Activated CD4-positive, alpha-beta T cell treated with anti-CD3 and anti-CD28 coated beads for 24 hours (primary cell): ENCODE measurements at regions not wholly inside any gene's neighbourhood (a gene's known extent, or its start where the extent isn't known, plus 50 kb on each side); places are given as distances from the start of the nearest gene placed in this dataset.

Source experiments
- DNase-seq, 2 donors: peaks; one replicate each; pipeline ENCODE4 v3.0.0-alpha.2; 2020; ENCODE audit warnings: low read depth in 2 of 2

DNA sequence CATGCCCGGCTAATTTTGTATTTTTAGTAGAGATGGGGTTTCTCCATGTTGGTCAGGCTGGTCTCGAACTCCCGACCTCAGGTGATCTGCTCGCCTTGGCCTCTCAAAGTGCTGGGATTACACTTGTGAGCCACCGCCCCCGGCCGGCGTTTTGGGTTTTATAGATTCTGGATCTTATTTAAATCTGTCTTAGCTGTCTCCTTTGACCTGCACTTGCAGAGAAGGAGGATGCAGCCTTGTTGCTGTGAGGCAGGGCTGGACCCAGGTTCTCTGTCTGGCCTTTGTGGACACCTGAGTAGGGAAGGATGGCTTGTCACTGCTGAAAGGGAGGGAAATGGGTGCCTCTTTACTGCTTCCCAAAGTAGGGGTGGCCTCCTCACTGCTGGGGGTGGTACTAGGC, 83.0 kb upstream of the HS6ST1 start:
- DNase-seq: no peak

DNA sequence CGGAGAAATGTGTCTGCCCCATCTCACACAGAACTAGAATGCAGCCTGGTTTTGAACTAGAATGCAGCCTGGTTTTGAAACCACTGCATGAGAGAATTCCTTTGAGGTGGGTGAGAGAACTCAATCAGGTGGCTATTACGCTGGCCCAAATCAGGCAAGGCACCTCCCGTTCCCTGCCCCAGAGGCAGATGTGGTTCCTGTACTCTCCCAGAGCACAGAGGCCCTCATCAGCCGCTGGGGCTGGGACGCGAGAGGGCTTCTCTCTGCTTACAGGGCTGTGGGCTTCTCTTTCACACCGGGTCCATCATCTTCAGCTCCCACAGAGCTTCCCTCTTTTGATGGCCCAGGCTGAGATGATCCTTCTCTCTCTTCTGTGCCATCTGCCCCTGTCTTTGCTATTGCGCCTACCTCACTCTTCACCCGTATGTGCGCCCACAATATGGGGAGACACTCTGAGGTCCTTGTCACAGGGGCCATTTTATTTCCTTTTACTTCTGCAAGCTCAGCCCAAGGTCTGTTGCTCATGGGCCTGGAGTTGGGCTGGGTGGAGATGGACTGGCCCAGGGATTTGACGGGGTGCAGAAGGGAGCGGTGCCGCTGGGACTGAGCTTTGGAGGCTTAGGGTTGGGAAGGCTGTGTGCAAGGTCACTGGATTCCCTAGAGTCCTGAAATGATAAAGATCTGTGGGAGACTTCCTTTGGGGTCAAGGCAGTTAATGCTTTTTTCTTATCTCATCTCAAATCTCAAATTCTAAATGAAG, 84.4 kb upstream of the HS6ST1 start:
- no peak for DNase-seq

DNA sequence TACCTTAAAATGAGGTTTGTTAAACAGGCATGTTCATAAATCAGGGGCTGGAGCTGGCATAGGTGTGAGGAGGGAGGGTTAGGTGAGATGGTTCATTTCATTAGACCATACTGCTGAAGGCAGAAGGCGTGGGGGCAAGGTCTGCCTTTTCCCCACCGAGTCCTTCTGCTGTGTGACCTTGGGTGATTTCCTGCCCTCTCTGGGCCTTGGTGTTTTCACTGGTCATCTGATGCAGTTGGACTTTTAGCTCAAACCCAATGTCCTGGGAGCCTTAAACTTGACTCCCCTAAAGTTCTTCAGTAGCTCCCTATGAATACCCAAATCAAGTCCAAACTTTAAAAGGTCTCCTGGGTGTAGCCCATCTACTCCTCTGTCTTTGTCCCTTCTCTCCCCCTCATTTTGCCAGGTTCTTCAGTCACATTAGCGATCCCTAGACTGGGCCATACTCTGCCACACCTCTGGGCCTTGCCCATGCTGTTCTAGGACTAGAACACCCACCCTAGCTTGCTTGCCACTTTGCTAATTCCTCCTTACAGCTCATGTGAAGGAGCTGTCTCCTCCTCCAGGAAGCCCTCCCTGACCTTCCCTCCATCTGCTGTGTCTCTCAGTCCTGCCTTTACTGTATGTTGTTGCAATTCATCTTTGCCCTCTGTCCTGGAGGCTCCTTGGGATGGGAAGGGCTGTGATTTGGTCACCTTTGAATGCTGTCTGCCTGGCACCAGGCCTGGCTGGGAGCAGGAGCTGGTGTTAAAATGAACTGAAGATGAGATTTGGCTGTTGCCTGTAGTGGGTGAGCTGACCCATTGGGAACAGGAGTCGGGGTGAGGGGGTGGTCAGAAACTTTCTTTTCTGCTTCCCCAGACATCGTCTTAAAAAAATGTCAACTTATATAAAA, 85.4 kb upstream of the HS6ST1 start:
- DNase-seq: no peak

- DNase-seq: no peak
These were observed 86.2 kb upstream of the HS6ST1 start for GRCh38 chr2:128404709-128405466.

DNA sequence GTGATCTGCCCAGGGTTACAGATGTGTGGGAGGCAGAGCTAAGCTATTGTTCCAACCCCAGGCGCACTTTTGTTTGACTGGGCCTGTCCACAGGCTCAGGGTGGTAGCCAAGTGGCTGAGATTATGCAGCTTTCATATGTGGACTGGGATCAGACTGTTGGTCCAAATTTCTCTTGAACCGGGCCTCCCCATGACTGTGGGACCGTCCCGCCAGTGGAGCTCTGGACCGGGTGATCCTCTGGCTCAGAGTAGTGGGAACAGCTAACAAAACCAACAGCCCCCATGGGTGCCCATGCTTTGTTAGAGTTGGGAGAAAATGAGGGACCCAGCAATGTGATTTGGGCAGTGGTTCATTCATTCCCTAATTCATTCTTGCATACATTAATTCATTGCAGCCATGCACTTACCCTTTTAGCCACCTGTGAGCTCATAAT, 86.8 kb upstream of the HS6ST1 start:
- DNase-seq: no peak

DNA sequence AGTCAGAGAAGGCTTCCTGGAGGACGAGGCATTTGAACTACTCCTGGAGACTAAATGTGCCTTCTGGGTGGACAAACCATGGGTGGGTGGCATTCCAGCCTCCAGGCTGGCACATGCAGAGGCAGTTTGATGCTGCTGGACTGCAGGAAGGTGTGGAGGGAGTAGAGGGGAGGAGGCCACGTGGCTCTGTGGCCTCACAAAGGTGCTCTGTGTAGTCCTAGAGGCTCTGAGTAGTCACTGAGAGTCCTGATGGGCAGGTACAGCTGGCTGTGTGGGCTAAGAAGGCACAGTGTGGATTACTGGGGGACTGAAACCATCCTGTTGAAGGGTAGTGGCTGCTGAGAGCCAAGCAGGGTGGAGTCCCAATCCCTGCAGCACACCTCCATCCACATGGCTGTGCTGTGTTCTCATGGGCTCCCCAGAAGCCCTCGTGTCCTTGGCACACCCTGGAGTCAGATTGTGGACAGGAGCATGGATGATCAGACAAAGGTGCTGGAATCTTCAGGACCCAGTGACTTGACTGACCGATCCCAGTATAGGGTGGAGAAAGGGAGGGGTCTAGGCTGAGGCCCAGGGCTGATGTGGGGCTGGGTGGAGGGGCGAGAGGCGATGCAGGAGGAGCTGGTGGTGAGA, 87.4 kb upstream of the HS6ST1 start:
- no peak for DNase-seq

- no peak for DNase-seq
These were observed 88.3 kb upstream of the HS6ST1 start for GRCh38 chr2:128406736-128407554.

GRCh38 chr2:128408349-128409305, 90.0 kb upstream of the HS6ST1 start:
- no peak for DNase-seq

DNA sequence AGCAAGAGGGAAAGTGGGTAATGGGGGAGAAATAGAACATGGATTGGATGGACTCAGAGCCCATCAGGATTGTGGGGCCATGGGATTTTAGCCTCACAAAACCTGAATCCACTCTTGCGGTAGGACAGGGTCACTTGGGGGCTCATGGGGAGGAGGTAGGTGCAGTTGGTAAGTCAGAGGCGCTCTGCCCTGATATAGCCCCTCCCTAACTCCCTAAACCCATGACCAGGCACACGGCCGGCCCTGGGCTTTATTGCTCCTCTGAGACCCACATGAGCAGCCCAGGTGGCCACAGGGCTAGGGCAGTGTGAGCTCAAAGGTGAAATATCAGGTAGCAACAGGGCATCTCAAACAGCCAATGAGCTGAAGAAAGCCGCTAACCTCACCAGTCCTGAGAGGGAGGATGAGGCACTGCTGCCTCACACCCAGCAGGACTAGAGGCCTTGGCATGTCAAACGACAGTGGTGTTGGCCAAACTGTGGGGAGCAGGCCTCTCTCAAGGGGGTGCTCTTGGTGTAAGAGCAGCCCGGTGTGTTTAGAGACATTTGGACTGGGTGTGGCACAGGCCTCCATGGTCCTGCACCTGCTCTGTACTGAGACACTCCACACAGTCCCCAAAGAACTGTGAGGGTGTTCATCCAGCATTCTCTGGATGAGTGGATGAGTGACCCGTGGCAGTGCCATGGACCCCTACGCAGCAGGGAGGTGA, 90.8 kb upstream of the HS6ST1 start:
- no peak for DNase-seq

GRCh38 chr2:128410035-128410757, 91.5 kb upstream of the HS6ST1 start:
- DNase-seq: no peak

GRCh38 chr2:128410758-128411215, 92.1 kb upstream of the HS6ST1 start:
- DNase-seq: no peak

- no peak for DNase-seq
These were observed 92.8 kb upstream of the HS6ST1 start for GRCh38 chr2:128411431-128411830.

DNA sequence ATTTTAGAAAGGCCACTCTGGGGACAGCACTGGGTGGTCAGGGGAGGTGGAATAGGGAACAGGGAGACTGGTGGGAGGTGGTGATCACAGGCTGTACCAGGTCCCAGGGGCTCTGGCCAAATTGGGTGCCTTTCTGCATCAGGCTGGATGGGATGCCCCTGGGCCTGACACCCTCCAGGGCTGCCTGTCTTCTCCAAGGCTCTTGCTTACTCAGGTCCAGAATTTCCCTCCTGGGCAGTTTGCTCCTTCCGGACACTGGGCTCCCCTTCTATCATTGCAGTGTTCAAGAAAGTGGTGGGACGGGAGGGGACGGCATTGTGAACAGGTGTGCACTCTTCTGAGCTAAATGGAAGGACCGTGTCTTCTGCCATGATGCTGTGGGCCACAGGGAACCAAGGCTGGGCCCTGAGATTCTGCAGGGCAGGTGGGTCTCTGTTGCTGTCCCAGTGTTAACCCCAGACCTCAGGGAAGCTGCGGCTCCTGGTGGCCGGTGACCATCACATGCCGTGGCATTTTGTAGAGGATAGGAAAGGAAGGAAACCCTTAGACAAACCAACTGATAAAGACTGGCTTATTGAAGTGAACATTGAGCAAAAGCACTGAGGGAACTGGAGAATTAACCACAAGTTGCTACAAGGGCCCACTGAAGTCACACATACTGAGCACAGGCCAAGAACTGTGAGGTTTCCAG, 93.7 kb upstream of the HS6ST1 start:
- no peak for DNase-seq

DNA sequence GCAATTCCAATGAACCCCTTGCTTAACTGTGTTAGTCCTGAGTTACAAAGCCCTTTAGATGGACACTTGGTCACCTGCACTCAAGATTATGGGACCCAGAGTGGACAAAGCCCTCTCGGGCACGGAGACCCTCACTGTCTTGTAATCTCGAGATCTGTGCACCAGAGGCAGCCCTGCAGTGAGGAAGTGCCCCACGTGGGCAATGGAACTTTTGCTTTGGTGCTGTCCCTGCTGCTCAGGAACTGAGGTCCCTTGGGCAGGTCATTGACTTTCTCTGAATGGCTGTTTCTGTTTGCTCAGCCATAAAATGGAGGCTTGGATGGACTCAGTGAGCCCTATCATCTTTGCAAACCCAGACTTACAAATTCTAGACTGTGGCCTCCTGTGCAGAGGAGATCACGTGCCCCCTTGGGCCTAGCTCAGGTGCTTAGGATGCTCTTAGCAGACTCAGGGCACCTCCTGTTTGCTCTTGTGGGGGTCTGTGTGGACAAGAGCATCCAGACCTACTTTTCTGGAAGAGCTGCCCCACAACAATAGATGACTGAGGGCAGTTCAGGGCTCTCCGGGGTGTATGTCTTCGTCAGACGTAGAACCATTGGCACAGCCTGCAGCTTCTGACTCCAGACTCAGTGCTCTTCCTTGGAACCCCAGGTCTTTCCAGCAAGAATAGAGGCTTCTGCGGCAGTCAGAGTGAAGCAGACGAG, 94.5 kb upstream of the HS6ST1 start:
- no peak for DNase-seq

GRCh38 chr2:128413718-128414341, 95.2 kb upstream of the HS6ST1 start:
- DNase-seq: no peak

GRCh38 chr2:128414351-128414750, 95.7 kb upstream of the HS6ST1 start:
- no peak for DNase-seq
